ENCODE measurements at regions not wholly inside any gene's neighbourhood (a gene's known extent, or its start where the extent isn't known, plus 50 kb on each side); places are given as distances from the start of the nearest gene placed in this dataset.

DNA sequence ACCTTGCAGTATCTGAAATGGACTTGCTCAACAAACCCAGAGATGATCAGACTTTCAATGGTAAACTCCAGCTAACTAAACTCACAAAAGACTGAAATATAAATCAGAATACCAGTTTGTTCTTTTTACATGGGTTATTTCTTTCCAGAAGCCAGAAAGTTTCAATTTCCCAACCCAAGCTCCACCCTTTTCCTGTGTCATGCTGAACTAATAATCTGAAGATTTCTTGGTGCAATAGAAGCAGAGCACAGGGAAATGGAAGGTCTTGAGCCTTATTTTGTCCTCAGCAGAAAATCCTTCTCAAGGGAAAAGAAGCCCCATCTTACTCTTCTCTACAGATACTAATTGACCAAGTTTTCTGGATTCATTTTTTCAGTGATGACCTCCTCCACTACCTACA, 93.3 kb upstream of the PAPOLG start:
- Histone ChIP-seq H3K27me3 (ENCODE audit: insufficient read depth, low read length) (no peaks in the 10 kb centered on the region), H3K4me3 (ENCODE audit: insufficient read depth, low read depth, low read length) (no peak overlapping the region), H3K9ac (ENCODE audit: low read length) (no peak overlapping the region), H3K36me3 (ENCODE audit: insufficient read depth, low read length) (no peaks in the 10 kb centered on the region), H2AFZ (ENCODE audit: low read depth, low read length) (no peak overlapping the region), H3K4me1 (ENCODE audit: insufficient read depth, low read length) (no peaks in the 10 kb centered on the region), H3K9me3 (ENCODE audit: insufficient read depth, low read depth, low read length) (no peaks in the 10 kb centered on the region), H3K27ac (ENCODE audit: low read depth, low read length) (no peak overlapping the region), H3K4me2 (ENCODE audit: low read length) (no peak overlapping the region), H4K20me1 (ENCODE audit: insufficient read depth, low read length) (no peaks in the 10 kb centered on the region), H3K79me2 (ENCODE audit: insufficient read depth, low read length) (no peaks in the 10 kb centered on the region)
- H3K9me3 Mint-ChIP-seq (ENCODE audit: unreplicated experiment): peaks cover 3% of the 10 kb centered on the region
- TF ChIP-seq, protein P1, sequence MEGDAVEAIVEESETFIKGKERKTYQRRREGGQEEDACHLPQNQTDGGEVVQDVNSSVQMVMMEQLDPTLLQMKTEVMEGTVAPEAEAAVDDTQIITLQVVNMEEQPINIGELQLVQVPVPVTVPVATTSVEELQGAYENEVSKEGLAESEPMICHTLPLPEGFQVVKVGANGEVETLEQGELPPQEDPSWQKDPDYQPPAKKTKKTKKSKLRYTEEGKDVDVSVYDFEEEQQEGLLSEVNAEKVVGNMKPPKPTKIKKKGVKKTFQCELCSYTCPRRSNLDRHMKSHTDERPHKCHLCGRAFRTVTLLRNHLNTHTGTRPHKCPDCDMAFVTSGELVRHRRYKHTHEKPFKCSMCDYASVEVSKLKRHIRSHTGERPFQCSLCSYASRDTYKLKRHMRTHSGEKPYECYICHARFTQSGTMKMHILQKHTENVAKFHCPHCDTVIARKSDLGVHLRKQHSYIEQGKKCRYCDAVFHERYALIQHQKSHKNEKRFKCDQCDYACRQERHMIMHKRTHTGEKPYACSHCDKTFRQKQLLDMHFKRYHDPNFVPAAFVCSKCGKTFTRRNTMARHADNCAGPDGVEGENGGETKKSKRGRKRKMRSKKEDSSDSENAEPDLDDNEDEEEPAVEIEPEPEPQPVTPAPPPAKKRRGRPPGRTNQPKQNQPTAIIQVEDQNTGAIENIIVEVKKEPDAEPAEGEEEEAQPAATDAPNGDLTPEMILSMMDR (IDR thresholded peaks at IDR 0.05; ENCODE audit: insufficient read depth, low read depth, low read length): no peak
- TF ChIP-seq EZH2 (IDR thresholded peaks at IDR 0.05; ENCODE audit: insufficient read depth, low read length): no peak
- DNase-seq (ENCODE audit: low read depth) (no peak), FAIRE-seq (no peak)
- peaks cover 2% of the 10 kb centered on the region for H3K27me3 Mint-ChIP-seq (ENCODE audit: low read depth, unreplicated experiment)
- H3K36me3 Mint-ChIP-seq (ENCODE audit: low read depth, unreplicated experiment): no peaks in the 10 kb centered on the region
- no peaks in the 10 kb centered on the region for H3K4me1 Mint-ChIP-seq (ENCODE audit: low read depth, unreplicated experiment)
- no peak overlapping the region for H3K27ac Mint-ChIP-seq (ENCODE audit: unreplicated experiment)
- H3K4me3 Mint-ChIP-seq (ENCODE audit: unreplicated experiment): no peak overlapping the region

DNA sequence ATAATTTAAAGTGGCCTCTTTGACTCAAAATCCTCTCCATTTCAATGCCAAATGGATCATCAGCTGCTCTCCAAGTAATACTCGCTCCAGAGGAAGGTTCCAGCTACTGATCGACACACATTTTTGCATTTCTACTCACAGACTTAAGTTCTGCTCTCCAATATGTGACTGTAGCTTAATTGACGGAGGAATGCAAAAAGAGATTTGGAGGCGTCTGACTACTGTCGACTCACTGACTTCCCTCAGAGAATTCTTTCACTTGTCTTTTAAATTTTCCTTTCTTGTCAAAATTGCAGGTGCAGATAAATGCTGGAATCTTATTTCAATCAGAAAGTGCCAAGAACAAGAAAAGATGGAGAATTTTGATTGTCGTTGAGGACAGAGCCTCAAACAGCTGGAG, 84.1 kb upstream of the PAPOLG start:
- no peak for TF ChIP-seq EZH2 (IDR thresholded peaks at IDR 0.05; ENCODE audit: insufficient read depth, low read length)
- H3K4me2 ChIP-seq (ENCODE audit: low read length): no peak overlapping the region
- peaks cover 2% of the 10 kb centered on the region for H3K27me3 ChIP-seq (ENCODE audit: insufficient read depth, low read length)
- Mint-ChIP-seq H3K9me3 (ENCODE audit: unreplicated experiment) (no peaks in the 10 kb centered on the region), H3K27ac (ENCODE audit: unreplicated experiment) (no peak overlapping the region), H3K4me1 (ENCODE audit: low read depth, unreplicated experiment) (no peaks in the 10 kb centered on the region), H3K4me3 (ENCODE audit: unreplicated experiment) (no peak overlapping the region), H3K36me3 (ENCODE audit: low read depth, unreplicated experiment) (no peaks in the 10 kb centered on the region), H3K27me3 (ENCODE audit: low read depth, unreplicated experiment) (no peaks in the 10 kb centered on the region)
- no peaks in the 10 kb centered on the region for H4K20me1 ChIP-seq (ENCODE audit: insufficient read depth, low read length)
- H3K36me3 ChIP-seq (ENCODE audit: insufficient read depth, low read length): no peaks in the 10 kb centered on the region
- H3K4me1 ChIP-seq (ENCODE audit: insufficient read depth, low read length): peaks cover 2% of the 10 kb centered on the region
- H3K4me3 ChIP-seq (ENCODE audit: insufficient read depth, low read depth, low read length): no peak overlapping the region
- FAIRE-seq (no peak), DNase-seq (ENCODE audit: low read depth) (no peak)
- H3K79me2 ChIP-seq (ENCODE audit: insufficient read depth, low read length): no peaks in the 10 kb centered on the region
- no peak overlapping the region for H2AFZ ChIP-seq (ENCODE audit: low read depth, low read length)
- H3K9ac ChIP-seq (ENCODE audit: low read length): no peak overlapping the region
- no peak overlapping the region for H3K27ac ChIP-seq (ENCODE audit: low read depth, low read length)
- no peaks in the 10 kb centered on the region for H3K9me3 ChIP-seq (ENCODE audit: insufficient read depth, low read depth, low read length)

DNA sequence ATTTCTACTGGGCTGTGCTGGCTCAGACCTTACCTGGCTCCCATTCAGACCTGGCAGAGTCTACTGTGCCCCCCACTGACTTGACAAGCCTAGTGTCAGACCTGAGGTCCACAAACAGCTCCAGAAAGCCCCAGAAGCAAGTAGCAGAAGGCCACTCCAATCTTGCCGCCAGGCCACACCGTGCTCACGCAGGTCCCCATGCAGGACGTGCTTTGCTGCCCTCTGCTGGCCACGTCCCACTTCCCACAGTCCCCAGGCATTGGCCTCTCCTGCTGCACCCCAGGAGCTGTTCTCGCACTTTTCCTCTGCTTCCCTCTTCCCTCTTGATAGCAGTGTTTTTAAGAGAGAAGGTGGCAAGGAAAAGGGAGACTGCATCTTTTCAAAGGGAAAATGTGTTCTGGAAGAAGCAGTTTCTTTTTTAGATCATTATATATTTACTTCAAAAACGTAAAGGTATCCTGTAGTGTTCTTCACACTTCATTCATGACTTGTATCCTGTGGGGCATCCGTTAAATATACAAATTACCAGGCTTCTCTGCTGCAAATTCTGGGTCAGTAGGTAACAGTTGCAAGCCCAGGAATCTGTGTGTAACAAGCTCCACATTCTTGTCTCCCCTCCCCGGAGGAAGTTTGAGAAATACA, 81.4 kb upstream of the PAPOLG start:
- peaks cover 14% of the 10 kb centered on the region for H3K27me3 Mint-ChIP-seq (ENCODE audit: low read depth, unreplicated experiment)
- Histone ChIP-seq H2AFZ (ENCODE audit: low read depth, low read length) (peak overlapping the region; percentile 63), H3K9ac (ENCODE audit: low read length) (no peak overlapping the region), H3K4me2 (ENCODE audit: low read length) (no peak overlapping the region), H3K4me3 (ENCODE audit: insufficient read depth, low read depth, low read length) (no peak overlapping the region), H3K27me3 (ENCODE audit: insufficient read depth, low read length) (peaks cover 4% of the 10 kb centered on the region), H3K27ac (ENCODE audit: low read depth, low read length) (no peak overlapping the region), H3K36me3 (ENCODE audit: insufficient read depth, low read length) (no peaks in the 10 kb centered on the region), H3K9me3 (ENCODE audit: insufficient read depth, low read depth, low read length) (no peaks in the 10 kb centered on the region), H3K4me1 (ENCODE audit: insufficient read depth, low read length) (peaks cover 2% of the 10 kb centered on the region), H3K79me2 (ENCODE audit: insufficient read depth, low read length) (no peaks in the 10 kb centered on the region), H4K20me1 (ENCODE audit: insufficient read depth, low read length) (no peaks in the 10 kb centered on the region)
- TF ChIP-seq EZH2 (IDR thresholded peaks at IDR 0.05; ENCODE audit: insufficient read depth, low read length): no peak
- TF ChIP-seq, protein P1 (IDR thresholded peaks at IDR 0.05; ENCODE audit: insufficient read depth, low read depth, low read length): peak; percentile 86
- no peak overlapping the region for H3K4me3 Mint-ChIP-seq (ENCODE audit: unreplicated experiment)
- no peaks in the 10 kb centered on the region for H3K36me3 Mint-ChIP-seq (ENCODE audit: low read depth, unreplicated experiment)
- H3K27ac Mint-ChIP-seq (ENCODE audit: unreplicated experiment): no peak overlapping the region
- peak; percentile 28 for DNase-seq (ENCODE audit: low read depth)
- peaks cover 3% of the 10 kb centered on the region for H3K9me3 Mint-ChIP-seq (ENCODE audit: unreplicated experiment)
- FAIRE-seq: no peak
- H3K4me1 Mint-ChIP-seq (ENCODE audit: low read depth, unreplicated experiment): no peaks in the 10 kb centered on the region

All from astrocyte (in vitro differentiated cells and primary cell).